HK-2 (cell line): ENCODE measurements at regions not wholly inside any gene's neighbourhood (a gene's known extent, or its start where the extent isn't known, plus 50 kb on each side); places are given as distances from the start of the nearest gene placed in this dataset.

Experiments
- DNase-seq: peaks from one replicate; pipeline ENCODE4 v3.0.0-alpha.2; 2018; ENCODE audit not compliant: unreplicated experiment

- DNase-seq: no peak
These were observed 103.1 kb upstream of the ID4 start for GRCh38 chr6:19734061-19734460.

GRCh38 chr6:19734519-19734918, 102.7 kb upstream of the ID4 start:
- DNase-seq: no peak

DNA sequence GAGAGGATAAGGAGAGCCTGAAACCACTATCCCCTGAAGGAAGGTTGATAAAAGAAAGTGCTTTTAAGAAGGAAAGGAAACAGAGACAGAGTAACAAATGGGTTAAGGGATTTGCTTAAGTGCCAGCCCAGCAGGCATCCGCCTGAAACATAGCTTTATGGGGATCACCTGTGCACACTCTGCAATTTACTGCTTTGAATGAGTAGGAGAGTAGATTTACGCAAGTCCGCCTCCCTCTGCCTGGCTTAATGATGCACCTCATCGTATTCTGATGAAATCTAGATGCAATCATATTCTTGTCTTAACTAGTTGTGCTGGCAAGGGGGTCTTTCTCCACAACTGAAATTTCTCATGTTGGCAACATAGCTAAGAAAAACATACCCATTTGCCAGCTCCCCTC, 101.1 kb upstream of the ID4 start:
- no peak for DNase-seq

- DNase-seq: no peak
These were observed 99.2 kb upstream of the ID4 start for GRCh38 chr6:19738010-19738409.

GRCh38 chr6:19749722-19750121, 87.4 kb upstream of the ID4 start:
- no peak for DNase-seq

DNA sequence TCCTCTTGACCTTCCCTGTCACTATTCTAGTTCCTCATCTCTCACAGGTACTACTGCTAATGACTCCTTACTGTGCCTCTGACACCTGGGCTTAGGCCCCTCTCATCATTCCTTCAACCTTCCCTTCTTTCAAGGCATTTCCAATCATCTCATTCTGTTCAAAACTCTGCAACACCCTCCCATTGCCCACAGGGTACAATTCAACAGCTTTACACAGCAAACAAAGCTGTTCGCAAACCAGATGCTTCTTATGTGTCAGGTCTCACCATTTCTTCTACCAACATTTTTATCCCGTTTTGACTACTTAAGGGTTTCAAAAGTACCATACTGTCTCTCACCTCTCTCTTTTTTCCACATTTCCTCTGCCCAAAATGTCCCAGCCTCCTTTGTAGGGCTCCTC, 84.4 kb upstream of the ID4 start:
- DNase-seq: no peak

DNA sequence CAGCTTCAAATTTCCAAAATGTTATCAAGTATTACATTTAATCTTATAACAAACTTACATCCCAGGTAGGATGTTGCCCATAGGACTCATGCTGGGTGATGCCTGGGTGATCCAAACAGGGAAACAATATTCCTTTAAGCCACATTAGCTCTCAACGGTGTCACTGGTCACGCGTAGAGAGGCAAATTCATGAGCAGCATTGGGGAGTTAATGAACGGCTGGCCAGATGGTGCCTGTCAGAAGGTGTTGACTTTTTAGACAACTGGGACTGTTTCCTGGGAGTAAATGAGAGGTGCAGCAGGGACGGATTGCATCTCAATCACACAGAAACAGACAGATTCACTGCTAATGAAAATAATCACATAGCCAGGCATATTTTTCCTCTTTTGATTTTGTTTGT, 83.3 kb upstream of the ID4 start:
- DNase-seq: no peak

DNA sequence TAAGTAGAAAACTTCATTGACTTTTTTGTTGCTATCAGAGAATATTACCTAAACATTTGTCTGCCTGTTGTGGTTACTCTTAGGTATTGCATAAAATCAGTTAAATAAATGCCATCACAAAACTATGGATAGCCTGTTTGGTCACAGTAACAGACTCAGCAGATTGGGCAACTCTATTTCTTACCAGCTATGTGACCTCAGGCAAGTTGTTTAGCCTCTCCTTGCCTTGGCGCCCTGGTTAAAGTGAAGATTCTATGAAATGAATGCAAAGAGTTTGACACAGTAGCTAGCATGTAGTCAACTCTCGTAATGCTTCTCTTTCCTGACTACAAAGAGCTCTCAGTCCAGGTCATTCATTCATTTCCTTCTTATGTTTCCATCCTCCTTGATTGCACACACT, 82.5 kb upstream of the ID4 start:
- no peak for DNase-seq

GRCh38 chr6:19755181-19755580, 82.0 kb upstream of the ID4 start:
- DNase-seq: no peak

DNA sequence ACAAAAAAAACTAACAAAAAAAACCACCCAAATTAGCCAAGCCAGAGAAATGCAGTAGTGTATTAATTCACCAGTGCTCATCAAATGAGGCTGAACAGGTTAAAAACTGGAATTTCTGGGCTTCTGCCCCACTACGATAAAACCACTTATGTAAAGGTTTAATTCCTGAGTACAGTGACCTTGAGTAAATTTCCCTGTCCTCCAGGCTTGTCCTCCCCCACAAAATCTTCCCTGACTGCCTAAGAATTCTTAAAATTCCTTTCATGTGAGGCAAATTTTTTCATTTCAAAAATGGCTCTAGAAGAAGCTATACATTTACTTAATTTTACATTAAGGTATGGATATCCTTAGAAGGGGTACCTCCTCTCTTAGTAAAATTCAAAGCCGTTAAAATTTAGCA, 80.1 kb upstream of the ID4 start:
- no peak for DNase-seq

DNA sequence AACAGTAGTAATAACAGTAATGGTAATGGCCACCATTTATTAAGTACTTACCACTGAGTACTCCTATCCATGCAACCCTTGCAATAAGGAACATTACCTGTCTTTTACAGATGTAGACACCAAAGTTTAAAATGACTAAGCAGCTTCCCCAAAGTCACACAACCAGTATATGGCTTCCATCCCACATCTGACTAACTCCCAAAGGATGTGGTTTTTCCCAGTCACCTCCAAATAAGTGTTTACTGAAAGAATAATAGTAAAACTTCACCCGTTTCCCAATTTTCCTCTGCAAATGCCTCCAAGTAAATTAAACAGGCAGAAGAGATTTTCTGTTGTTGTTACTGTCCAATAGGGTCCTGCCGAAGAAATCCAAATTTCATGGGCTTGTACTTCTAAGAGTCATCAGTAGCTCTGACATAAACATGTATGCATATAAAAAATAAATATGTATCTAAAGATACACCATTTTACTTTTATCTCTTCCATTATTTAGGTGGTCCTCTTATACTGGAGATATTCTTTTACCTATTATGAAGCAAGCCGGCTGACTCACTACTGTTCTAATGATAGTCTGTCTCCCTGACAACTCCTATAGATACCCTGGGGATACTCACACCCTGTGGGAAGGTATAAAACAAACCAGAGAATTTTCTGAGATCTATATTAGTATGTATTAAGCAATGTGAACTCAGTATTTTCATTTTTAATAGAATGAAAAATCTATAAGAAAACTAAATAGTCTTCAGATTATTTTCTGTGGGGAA, 77.9 kb upstream of the ID4 start:
- no peak for DNase-seq

GRCh38 chr6:19761121-19761520, 76.0 kb upstream of the ID4 start:
- no peak for DNase-seq

GRCh38 chr6:19771753-19772336, 65.3 kb upstream of the ID4 start:
- no peak for DNase-seq

DNA sequence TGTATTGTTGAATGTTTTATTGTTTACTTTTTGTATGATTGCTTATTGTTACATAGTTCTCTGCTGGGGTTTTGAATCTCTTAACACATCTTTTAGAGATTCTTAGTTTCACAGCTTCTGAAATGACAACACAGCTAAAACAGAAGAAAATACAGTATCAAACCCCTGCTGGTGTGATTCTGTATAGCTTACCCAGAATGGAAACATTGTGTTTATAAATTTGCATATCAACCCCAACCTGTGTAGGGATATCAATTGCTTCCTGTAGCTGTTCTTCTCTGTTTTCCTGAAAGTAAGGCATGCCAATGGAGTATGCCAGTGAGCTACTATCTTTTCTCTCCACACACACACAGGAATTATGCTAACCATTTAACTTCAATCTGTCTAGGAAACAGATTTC, 64.3 kb upstream of the ID4 start:
- DNase-seq: no peak

GRCh38 chr6:19781269-19781668, 55.9 kb upstream of the ID4 start:
- DNase-seq: no peak

GRCh38 chr6:19782588-19782987, 54.6 kb upstream of the ID4 start:
- no peak for DNase-seq
